Heart right ventricle (tissue), 16 donors: ENCODE measurements at regions not wholly inside any gene's neighbourhood (a gene's known extent, or its start where the extent isn't known, plus 50 kb on each side); places are given as distances from the start of the nearest gene placed in this dataset.

ENCODE experiments used
- ATAC-seq, 8 donors: fragments of 200-7000 bp; cut with Tn5 transposase; one replicate each; pipeline ENCODE4 v1.9.1; 2020; ENCODE audit warnings: mild to moderate bottlenecking in 8 of 8, moderate library complexity in 8 of 8, moderate number of reproducible peaks in 1 of 8
- DNase-seq, 2 donors: peaks; one replicate each; pipeline ENCODE4 v3.0.0-alpha.2; 2020
- H3K27ac ChIP-seq, 10 donors: fragments of 200-600 bp; sonication (generic) in 2 of 10; one replicate each; pipeline versions ENCODE4 v1.5.0 to v1.8.0; 2020 to 2022; ENCODE audit warnings: mild to moderate bottlenecking in 3 of 10
- H3K27me3 ChIP-seq, 7 donors: fragments of 200-600 bp; one replicate each; pipeline ENCODE4 v1.8.0; 2021 to 2022; ENCODE audit warnings: mild to moderate bottlenecking in 2 of 7
- H3K36me3 ChIP-seq, 9 donors: fragments of 200-600 bp; sonication (generic) in 1 of 9; one replicate each; pipeline versions ENCODE4 v1.5.0 to v1.8.0; 2020 to 2022; ENCODE audit warnings: mild to moderate bottlenecking in 2 of 9
- H3K4me1 ChIP-seq, 9 donors: fragments of 200-600 bp; sonication (generic) in 1 of 9; one replicate each; pipeline versions ENCODE4 v1.5.0 to v1.8.0; 2020 to 2022; ENCODE audit warnings: mild to moderate bottlenecking in 4 of 9
- H3K4me3 ChIP-seq, 10 donors: fragments of 200-600 bp; sonication (generic) in 2 of 10; one replicate each; pipeline versions ENCODE4 v1.5.0 to v1.8.0; 2020 to 2022; ENCODE audit warnings: mild to moderate bottlenecking in 7 of 10, moderate library complexity in 2 of 10
- H3K9me3 ChIP-seq, 11 donors: fragments of 200-600 bp in 10 of 11; sonication (generic) in 2 of 11; one replicate each; pipeline versions ENCODE4 v1.5.0 to v1.8.0; 2013 to 2022; ENCODE audit warnings: mild to moderate bottlenecking in 2 of 11, control low read depth in 1 of 11, moderate library complexity in 1 of 11
- WGBS, 2 donors: extraction: QIAGEN DNeasy Blood & Tissue Kit; methylation state at CpG; one replicate each; pipeline ENCODE4 v1.1.7; 2013; ENCODE audit warnings: inconsistent platforms in 1 of 2; 5-methylcytosine and 5-hydroxymethylcytosine counted together
- intact Hi-C, 10 donors: fragments of 100-400 bp; cut with DNase I; formaldehyde crosslinking; loops; one replicate each; pipeline versions ENCODE4 v1.11.1 to v1.14.2; 2022
- TF ChIP-seq, protein P1 (sequence below), 9 donors: fragments of 200-600 bp; sonication (generic) in 2 of 9; IDR thresholded peaks; one replicate each; pipeline versions ENCODE4 v1.5.0 to v1.8.0; 2021 to 2022; ENCODE audit warnings: antibody characterized with exemption in 9 of 9, mild to moderate bottlenecking in 5 of 9, moderate library complexity in 1 of 9
- donor health status: Arrhythmogenic right ventricular cardiomyopathy.
- donor health status: ischemic (EF 13 %, LVEDD 7.1; RV severe dilation, severe dysfunction).
- donor health status: healthy with polysubstance abuse.
- donor health status: DM: no; HTN: yes; CAD: no.
- donor health status: DM: no; HTN: no; CAD: no.
- donor health status: ischemic (EF 25% LVEDD 6.9; RV normal size, moderate dysfunction).
- donor health status: ischemic (EF 25% LVEDD 5.7; RV mildly dilated, moderate dysfunction).
- donor health status: healthy.
- donor health status: DM: yes; HTN: yes; CAD: no.
- donor health status: Ischemic cardiomyopathy.
- donor health status: ischemic (EF 35%, LVEDD 5.7; RV mildly dilated, moderate dysfunction).
- donor health status: nonischemic (EF 11% LVEDD 7.7; RV severe dilation, severe dysfunction).
- donor health status: DM: yes; HTN: yes; CAD: no.
- donor health status: PGD.
- donor health status: ischemic (EF 29% LVEDD 5.4; RV normal size, mild dysfunction).
- donor health status: nonischemic (EF 23%, LVEDD 6.1; RV moderate dilation, normal function).

DNA sequence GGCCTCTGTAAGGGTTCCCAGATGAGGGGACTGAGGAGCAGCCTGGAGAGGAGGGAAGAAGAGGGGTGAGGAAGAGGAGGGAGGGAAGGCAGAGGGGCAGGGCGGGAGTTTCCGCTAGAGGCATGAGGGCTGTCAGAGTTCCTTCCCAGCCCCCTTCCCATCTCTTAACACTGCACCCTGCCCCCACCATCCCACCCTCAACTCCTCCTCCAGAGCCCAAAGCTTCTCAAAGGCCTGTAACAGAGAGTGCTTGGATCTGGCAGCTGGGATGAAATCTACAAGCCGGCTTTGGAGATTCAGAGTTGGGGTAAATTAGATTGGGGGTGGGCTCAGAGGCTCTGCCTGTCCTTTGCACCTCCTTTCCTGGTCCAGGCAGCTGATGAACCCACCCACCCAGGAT is 57.3 kb upstream of the DLX4 start:
- intact Hi-C loops: no loop called here
- 70 to 73% methylated on average over 3 of the region's 3 CpGs for WGBS, 2 donors
- Histone ChIP-seq H3K4me3 (no peak overlapping the region), H3K27ac (no peak overlapping the region), H3K36me3 (no peaks in the 10 kb centered on the region), H3K27me3 (peaks cover 17 to 98% (median 95%) of the 10 kb centered on the region in 7 donors), H3K4me1 (peaks cover 0 to 11% (median 7%) of the 10 kb centered on the region in 9 donors), H3K9me3 (no peaks in the 10 kb centered on the region)
- TF ChIP-seq, protein P1, sequence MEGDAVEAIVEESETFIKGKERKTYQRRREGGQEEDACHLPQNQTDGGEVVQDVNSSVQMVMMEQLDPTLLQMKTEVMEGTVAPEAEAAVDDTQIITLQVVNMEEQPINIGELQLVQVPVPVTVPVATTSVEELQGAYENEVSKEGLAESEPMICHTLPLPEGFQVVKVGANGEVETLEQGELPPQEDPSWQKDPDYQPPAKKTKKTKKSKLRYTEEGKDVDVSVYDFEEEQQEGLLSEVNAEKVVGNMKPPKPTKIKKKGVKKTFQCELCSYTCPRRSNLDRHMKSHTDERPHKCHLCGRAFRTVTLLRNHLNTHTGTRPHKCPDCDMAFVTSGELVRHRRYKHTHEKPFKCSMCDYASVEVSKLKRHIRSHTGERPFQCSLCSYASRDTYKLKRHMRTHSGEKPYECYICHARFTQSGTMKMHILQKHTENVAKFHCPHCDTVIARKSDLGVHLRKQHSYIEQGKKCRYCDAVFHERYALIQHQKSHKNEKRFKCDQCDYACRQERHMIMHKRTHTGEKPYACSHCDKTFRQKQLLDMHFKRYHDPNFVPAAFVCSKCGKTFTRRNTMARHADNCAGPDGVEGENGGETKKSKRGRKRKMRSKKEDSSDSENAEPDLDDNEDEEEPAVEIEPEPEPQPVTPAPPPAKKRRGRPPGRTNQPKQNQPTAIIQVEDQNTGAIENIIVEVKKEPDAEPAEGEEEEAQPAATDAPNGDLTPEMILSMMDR (IDR thresholded peaks at IDR 0.05): no peak
- ATAC-seq (no peak), DNase-seq (no peak)

DNA sequence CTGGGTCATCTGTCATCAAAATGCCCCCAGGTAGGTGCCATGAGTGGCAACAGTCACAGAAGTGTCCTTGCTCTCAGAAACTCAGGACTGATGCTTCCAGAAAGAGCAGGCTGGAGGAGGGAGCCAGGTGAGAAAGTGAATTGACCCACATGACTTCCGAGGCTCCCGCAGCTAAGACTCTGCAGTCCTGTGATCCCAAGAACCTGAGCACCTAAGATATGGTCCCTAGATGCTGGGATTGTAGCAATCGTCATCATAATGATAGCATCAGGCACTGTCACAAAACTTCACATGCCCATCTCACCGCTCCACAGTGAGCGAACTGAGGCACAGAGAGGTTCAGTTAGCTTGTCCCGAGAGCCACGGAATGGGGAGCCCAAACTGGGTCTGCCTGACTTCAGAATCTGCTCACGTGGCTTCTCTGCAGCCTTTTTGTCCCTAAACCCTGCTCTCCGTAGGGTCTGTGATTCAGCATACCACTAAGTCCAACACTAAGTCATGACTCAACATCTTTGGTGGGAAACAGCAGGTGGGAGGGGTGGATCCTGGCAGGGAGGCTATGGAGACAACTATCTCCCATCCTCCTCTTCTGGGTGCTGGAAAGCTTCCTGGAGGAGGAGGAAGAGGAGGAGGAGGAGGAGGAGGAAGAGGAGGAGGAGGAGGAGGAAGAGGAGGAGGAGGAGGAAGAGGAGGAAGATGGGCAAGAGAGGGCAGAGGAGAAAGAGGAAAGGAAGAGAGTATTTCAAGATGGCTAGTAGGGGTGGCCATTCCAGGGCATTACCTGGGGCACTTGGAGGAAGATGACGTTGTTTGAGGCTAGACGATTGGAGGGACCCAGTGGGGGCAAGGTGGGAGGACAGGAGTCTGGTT is 55.5 kb upstream of the DLX4 start:
- 85 to 89% methylated on average over 11 of the region's 11 CpGs for WGBS, 2 donors
- Histone ChIP-seq H3K4me1 (peaks cover 0 to 11% (median 7%) of the 10 kb centered on the region in 9 donors), H3K9me3 (no peaks in the 10 kb centered on the region), H3K36me3 (no peaks in the 10 kb centered on the region), H3K4me3 (no peak overlapping the region), H3K27ac (no peak overlapping the region), H3K27me3 (peaks cover 17 to 88% (median 82%) of the 10 kb centered on the region in 7 donors)
- TF ChIP-seq, protein P1 (IDR thresholded peaks at IDR 0.05): no peak
- ATAC-seq (no peak), DNase-seq (no peak)
- intact Hi-C loops: no loop called here

DNA sequence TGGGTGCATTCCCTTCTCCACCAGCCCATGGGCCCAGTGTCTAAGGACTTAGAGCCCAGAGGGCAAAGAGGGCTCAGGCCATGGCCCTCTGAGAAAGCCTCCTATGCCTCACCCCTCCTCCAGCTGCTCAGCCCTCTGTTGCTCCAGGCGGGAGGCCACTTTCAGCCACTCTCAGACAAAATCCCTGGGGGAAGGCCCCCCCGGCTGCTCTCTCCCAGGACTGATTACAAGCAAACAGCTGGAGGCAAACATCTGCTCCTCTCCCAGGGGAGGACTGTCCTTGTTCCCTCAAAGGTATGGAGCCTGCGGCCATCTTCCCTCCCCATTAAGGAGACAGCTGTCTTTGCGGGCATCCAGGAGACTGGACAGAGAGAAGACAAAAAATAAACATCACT is 54.9 kb upstream of the DLX4 start:
- DNase-seq (peak in 1 of 2 donors; percentile 24), ATAC-seq (peak in 3 of 8 donors; percentile 12 to 62 (median 22))
- no peaks in the 10 kb centered on the region for H3K9me3 ChIP-seq
- intact Hi-C loops: no loop called here
- H3K27me3 ChIP-seq: peaks cover 17 to 82% (median 76%) of the 10 kb centered on the region in 7 donors
- no peak overlapping the region for H3K4me3 ChIP-seq
- 60 to 65% methylated on average over 4 of the region's 4 CpGs for WGBS, 2 donors
- H3K36me3 ChIP-seq: no peaks in the 10 kb centered on the region
- no peak overlapping the region for H3K27ac ChIP-seq
- TF ChIP-seq, protein P1 (IDR thresholded peaks at IDR 0.05): no peak
- peaks cover 0 to 11% (median 7%) of the 10 kb centered on the region in 9 donors for H3K4me1 ChIP-seq

DNA sequence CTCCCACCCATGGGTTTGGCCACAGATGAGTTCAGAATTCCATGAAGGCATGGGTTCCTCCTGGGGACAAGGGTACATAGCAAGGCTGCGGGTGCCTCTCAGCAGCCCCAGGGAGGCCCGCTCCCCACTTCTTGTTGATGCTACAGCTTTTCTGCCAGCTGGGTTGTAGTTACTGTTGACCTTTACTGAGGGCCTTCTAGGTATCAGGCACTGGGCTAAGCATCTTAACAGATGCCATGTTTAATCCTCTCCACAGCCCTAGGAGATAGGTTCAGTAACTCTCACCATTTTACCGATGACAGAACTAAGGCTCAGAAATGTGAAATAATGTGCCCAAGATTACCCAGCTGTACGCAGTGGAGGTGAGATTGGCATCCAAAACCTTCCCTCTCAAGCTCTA is 54.3 kb upstream of the DLX4 start:
- WGBS, 2 donors: 91% methylated on average over 4 of the region's 4 CpGs
- Histone ChIP-seq H3K36me3 (no peaks in the 10 kb centered on the region), H3K4me3 (no peak overlapping the region), H3K4me1 (peaks cover 0 to 11% (median 7%) of the 10 kb centered on the region in 9 donors), H3K27ac (no peak overlapping the region), H3K27me3 (peaks cover 13 to 76% (median 71%) of the 10 kb centered on the region in 7 donors), H3K9me3 (no peaks in the 10 kb centered on the region)
- TF ChIP-seq, protein P1 (IDR thresholded peaks at IDR 0.05): no peak
- intact Hi-C loops: no loop called here
- ATAC-seq (no peak), DNase-seq (no peak)
